ENCODE measurements at regions not wholly inside any gene's neighbourhood (a gene's known extent, or its start where the extent isn't known, plus 50 kb on each side); places are given as distances from the start of the nearest gene placed in this dataset.

- DNase-seq (ENCODE audit: low spot score) = no peak
- no peaks in the 10 kb centered on the region for H3K36me3 Mint-ChIP-seq (ENCODE audit: low read depth, unreplicated experiment)
- no peaks in the 10 kb centered on the region for H3K9me3 Mint-ChIP-seq (ENCODE audit: unreplicated experiment)
- H3K4me1 Mint-ChIP-seq (ENCODE audit: unreplicated experiment) = peaks cover 2% of the 10 kb centered on the region
- no peak for TF ChIP-seq CTCF (IDR thresholded peaks at IDR 0.05; ENCODE audit: unreplicated experiment)
- H3K27ac Mint-ChIP-seq (ENCODE audit: unreplicated experiment) = no peak overlapping the region
- no peak overlapping the region for H3K4me3 Mint-ChIP-seq (ENCODE audit: unreplicated experiment)
- peaks cover 7% of the 10 kb centered on the region for H3K27me3 Mint-ChIP-seq (ENCODE audit: unreplicated experiment)
Measured at GRCh38 chr17:33523577-33523981, 230.5 kb upstream of the ASIC2 start.

GRCh38 chr17:33525186-33525585 lies 232.1 kb upstream of the ASIC2 start:
- H3K27ac Mint-ChIP-seq (ENCODE audit: unreplicated experiment) = no peak overlapping the region
- peaks cover 2% of the 10 kb centered on the region for H3K4me1 Mint-ChIP-seq (ENCODE audit: unreplicated experiment)
- TF ChIP-seq CTCF (IDR thresholded peaks at IDR 0.05; ENCODE audit: unreplicated experiment) = no peak
- no peaks in the 10 kb centered on the region for H3K36me3 Mint-ChIP-seq (ENCODE audit: low read depth, unreplicated experiment)
- no peak for DNase-seq (ENCODE audit: low spot score)
- peaks cover 5% of the 10 kb centered on the region for H3K27me3 Mint-ChIP-seq (ENCODE audit: unreplicated experiment)
- H3K9me3 Mint-ChIP-seq (ENCODE audit: unreplicated experiment) = no peaks in the 10 kb centered on the region
- no peak overlapping the region for H3K4me3 Mint-ChIP-seq (ENCODE audit: unreplicated experiment)

GRCh38 chr17:33526717-33527116 lies 233.6 kb upstream of the ASIC2 start:
- Mint-ChIP-seq H3K4me3 (ENCODE audit: unreplicated experiment) (no peak overlapping the region), H3K36me3 (ENCODE audit: low read depth, unreplicated experiment) (no peaks in the 10 kb centered on the region), H3K9me3 (ENCODE audit: unreplicated experiment) (no peaks in the 10 kb centered on the region), H3K27me3 (ENCODE audit: unreplicated experiment) (peaks cover 2% of the 10 kb centered on the region), H3K27ac (ENCODE audit: unreplicated experiment) (no peak overlapping the region), H3K4me1 (ENCODE audit: unreplicated experiment) (peaks cover 2% of the 10 kb centered on the region)
- no peak for DNase-seq (ENCODE audit: low spot score)
- no peak for TF ChIP-seq CTCF (IDR thresholded peaks at IDR 0.05; ENCODE audit: unreplicated experiment)

GRCh38 chr17:33527290-33527689 lies 234.2 kb upstream of the ASIC2 start:
- DNase-seq (ENCODE audit: low spot score) = no peak
- H3K27me3 Mint-ChIP-seq (ENCODE audit: unreplicated experiment) = peaks cover 2% of the 10 kb centered on the region
- no peak for TF ChIP-seq CTCF (IDR thresholded peaks at IDR 0.05; ENCODE audit: unreplicated experiment)
- H3K27ac Mint-ChIP-seq (ENCODE audit: unreplicated experiment) = no peak overlapping the region
- peaks cover 2% of the 10 kb centered on the region for H3K4me1 Mint-ChIP-seq (ENCODE audit: unreplicated experiment)
- H3K9me3 Mint-ChIP-seq (ENCODE audit: unreplicated experiment) = no peaks in the 10 kb centered on the region
- H3K36me3 Mint-ChIP-seq (ENCODE audit: low read depth, unreplicated experiment) = no peaks in the 10 kb centered on the region
- H3K4me3 Mint-ChIP-seq (ENCODE audit: unreplicated experiment) = no peak overlapping the region

GRCh38 chr17:33528846-33529245 lies 235.8 kb upstream of the ASIC2 start:
- Mint-ChIP-seq H3K27ac (ENCODE audit: unreplicated experiment) (no peak overlapping the region), H3K27me3 (ENCODE audit: unreplicated experiment) (peaks cover 2% of the 10 kb centered on the region), H3K36me3 (ENCODE audit: low read depth, unreplicated experiment) (no peaks in the 10 kb centered on the region), H3K4me1 (ENCODE audit: unreplicated experiment) (no peaks in the 10 kb centered on the region), H3K4me3 (ENCODE audit: unreplicated experiment) (no peak overlapping the region), H3K9me3 (ENCODE audit: unreplicated experiment) (no peaks in the 10 kb centered on the region)
- no peak for TF ChIP-seq CTCF (IDR thresholded peaks at IDR 0.05; ENCODE audit: unreplicated experiment)
- no peak for DNase-seq (ENCODE audit: low spot score)
